ENCODE measurements at regions not wholly inside any gene's neighbourhood (a gene's known extent, or its start where the extent isn't known, plus 50 kb on each side); places are given as distances from the start of the nearest gene placed in this dataset.

DNA sequence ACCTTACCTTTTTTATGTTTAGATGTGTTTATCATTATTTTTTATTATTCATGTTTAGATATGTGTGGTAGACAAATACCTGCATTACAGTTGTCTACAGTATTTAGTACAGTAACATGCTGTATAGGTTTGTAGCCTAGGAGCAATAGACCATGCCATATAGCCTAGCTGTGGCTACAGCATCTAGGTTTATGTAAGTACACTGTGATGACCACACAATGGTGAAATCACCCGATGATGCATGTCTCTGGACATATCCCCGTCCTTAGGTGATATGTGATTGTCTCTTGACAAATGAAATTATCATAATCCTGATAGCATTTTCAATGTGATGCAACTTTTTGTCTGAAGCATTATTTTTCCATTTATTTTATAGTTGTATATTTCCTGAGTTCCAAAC is 121.2 kb downstream of the DISP1 start:
- DNase-seq (ENCODE audit: low read depth in 1 of 2, low spot score in 1 of 2): no peak
- no peaks in the 10 kb centered on the region for H3K9me3 ChIP-seq
- H3K4me2 ChIP-seq: no peak overlapping the region
- 83% methylated on average over 2 of the region's 2 CpGs for WGBS (ENCODE audit: missing lambda C conversion rate)
- ChIA-PET CTCF (no interaction called here), POLR2A (no interaction called here)
- H3K4me1 ChIP-seq: no peaks in the 10 kb centered on the region; the same call in 2 of the 3 replicates
- no peak overlapping the region for H3K4me3 ChIP-seq
- no peak for ATAC-seq
- H3K27ac ChIP-seq: no peak overlapping the region
- TF ChIP-seq EHF (CRISPR knock-in tag; IDR thresholded peaks at IDR 0.05) (no peak), TP53 (CRISPR knock-in tag; IDR thresholded peaks at IDR 0.05) (no peak), RAD21 (conservative IDR thresholded peaks at IDR 0.05 in 1 of 2, IDR thresholded peaks at IDR 0.05 in 1 of 2) (no peak), ZNF302 (CRISPR knock-in tag; IDR thresholded peaks at IDR 0.05) (no peak), CBX8 (IDR thresholded peaks at IDR 0.05) (no peak), NFE2L2 (conservative IDR thresholded peaks at IDR 0.05; ENCODE audit: low read length) (no peak), GATA3 (IDR thresholded peaks at IDR 0.05; ENCODE audit: borderline replicate concordance) (no peak), EHMT2 (IDR thresholded peaks at IDR 0.05; ENCODE audit: low read depth) (no peak), TFCP2L1 (CRISPR knock-in tag; IDR thresholded peaks at IDR 0.05) (no peak), ESRRA (IDR thresholded peaks at IDR 0.05; ENCODE audit: borderline replicate concordance, low read length) (no peak), POLR2AphosphoS2 (conservative IDR thresholded peaks at IDR 0.05; ENCODE audit: low read length) (no peak)
- TF ChIP-seq, protein P1, sequence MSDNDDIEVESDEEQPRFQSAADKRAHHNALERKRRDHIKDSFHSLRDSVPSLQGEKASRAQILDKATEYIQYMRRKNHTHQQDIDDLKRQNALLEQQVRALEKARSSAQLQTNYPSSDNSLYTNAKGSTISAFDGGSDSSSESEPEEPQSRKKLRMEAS (IDR thresholded peaks at IDR 0.05): no peak
- TF ChIP-seq, protein P2, sequence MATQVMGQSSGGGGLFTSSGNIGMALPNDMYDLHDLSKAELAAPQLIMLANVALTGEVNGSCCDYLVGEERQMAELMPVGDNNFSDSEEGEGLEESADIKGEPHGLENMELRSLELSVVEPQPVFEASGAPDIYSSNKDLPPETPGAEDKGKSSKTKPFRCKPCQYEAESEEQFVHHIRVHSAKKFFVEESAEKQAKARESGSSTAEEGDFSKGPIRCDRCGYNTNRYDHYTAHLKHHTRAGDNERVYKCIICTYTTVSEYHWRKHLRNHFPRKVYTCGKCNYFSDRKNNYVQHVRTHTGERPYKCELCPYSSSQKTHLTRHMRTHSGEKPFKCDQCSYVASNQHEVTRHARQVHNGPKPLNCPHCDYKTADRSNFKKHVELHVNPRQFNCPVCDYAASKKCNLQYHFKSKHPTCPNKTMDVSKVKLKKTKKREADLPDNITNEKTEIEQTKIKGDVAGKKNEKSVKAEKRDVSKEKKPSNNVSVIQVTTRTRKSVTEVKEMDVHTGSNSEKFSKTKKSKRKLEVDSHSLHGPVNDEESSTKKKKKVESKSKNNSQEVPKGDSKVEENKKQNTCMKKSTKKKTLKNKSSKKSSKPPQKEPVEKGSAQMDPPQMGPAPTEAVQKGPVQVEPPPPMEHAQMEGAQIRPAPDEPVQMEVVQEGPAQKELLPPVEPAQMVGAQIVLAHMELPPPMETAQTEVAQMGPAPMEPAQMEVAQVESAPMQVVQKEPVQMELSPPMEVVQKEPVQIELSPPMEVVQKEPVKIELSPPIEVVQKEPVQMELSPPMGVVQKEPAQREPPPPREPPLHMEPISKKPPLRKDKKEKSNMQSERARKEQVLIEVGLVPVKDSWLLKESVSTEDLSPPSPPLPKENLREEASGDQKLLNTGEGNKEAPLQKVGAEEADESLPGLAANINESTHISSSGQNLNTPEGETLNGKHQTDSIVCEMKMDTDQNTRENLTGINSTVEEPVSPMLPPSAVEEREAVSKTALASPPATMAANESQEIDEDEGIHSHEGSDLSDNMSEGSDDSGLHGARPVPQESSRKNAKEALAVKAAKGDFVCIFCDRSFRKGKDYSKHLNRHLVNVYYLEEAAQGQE (IDR thresholded peaks at IDR 0.05): no peak
- FAIRE-seq: no peak

DNA sequence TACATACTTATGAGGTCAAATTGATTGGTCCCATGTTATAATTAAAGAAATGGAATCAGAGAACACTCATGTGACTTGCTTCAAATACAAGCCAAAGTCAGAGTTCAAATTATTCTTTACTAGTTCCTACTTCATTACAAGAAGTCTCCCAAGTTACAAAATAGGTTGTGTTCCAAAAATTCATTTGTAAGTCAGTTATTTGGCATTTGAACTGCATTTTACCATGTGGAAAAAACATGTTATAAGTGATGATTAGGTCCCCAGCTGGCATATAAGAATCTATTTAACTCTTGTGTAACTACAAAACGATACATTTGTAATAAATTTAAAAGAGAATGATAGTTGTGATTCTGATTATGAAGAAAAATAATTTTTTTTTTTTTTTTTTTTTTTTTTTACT is 124.1 kb downstream of the DISP1 start:
- ATAC-seq (no peak), DNase-seq (ENCODE audit: low read depth in 1 of 2, low spot score in 1 of 2) (no peak), FAIRE-seq (no peak)
- ChIA-PET POLR2A (no interaction called here), CTCF (no interaction called here)
- Histone ChIP-seq H3K4me2 (no peak overlapping the region), H3K9me3 (no peaks in the 10 kb centered on the region), H3K27ac (no peak overlapping the region), H3K4me1 (no peaks in the 10 kb centered on the region; the same call in 2 of the 3 replicates), H3K4me3 (no peak overlapping the region)
- TF ChIP-seq ZSCAN20 (CRISPR knock-in tag; IDR thresholded peaks at IDR 0.05) (no peak), HEYL (CRISPR knock-in tag; IDR thresholded peaks at IDR 0.05) (no peak), PHF8 (IDR thresholded peaks at IDR 0.05; ENCODE audit: borderline replicate concordance, low read depth) (no peak), RCOR1 (IDR thresholded peaks at IDR 0.05; ENCODE audit: low read depth, low read length) (no peak), ESRRA (IDR thresholded peaks at IDR 0.05; ENCODE audit: borderline replicate concordance, low read length) (no peak), BHLHE40 (IDR thresholded peaks at IDR 0.05; ENCODE audit: low read depth, low read length) (no peak), SREBF2 (IDR thresholded peaks at IDR 0.05) (no peak), RNF2 (IDR thresholded peaks at IDR 0.05; ENCODE audit: borderline replicate concordance, low read depth) (no peak)
- TF ChIP-seq, protein P3, sequence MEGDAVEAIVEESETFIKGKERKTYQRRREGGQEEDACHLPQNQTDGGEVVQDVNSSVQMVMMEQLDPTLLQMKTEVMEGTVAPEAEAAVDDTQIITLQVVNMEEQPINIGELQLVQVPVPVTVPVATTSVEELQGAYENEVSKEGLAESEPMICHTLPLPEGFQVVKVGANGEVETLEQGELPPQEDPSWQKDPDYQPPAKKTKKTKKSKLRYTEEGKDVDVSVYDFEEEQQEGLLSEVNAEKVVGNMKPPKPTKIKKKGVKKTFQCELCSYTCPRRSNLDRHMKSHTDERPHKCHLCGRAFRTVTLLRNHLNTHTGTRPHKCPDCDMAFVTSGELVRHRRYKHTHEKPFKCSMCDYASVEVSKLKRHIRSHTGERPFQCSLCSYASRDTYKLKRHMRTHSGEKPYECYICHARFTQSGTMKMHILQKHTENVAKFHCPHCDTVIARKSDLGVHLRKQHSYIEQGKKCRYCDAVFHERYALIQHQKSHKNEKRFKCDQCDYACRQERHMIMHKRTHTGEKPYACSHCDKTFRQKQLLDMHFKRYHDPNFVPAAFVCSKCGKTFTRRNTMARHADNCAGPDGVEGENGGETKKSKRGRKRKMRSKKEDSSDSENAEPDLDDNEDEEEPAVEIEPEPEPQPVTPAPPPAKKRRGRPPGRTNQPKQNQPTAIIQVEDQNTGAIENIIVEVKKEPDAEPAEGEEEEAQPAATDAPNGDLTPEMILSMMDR (IDR thresholded peaks at IDR 0.05): no peak
- TF ChIP-seq, protein P4, sequence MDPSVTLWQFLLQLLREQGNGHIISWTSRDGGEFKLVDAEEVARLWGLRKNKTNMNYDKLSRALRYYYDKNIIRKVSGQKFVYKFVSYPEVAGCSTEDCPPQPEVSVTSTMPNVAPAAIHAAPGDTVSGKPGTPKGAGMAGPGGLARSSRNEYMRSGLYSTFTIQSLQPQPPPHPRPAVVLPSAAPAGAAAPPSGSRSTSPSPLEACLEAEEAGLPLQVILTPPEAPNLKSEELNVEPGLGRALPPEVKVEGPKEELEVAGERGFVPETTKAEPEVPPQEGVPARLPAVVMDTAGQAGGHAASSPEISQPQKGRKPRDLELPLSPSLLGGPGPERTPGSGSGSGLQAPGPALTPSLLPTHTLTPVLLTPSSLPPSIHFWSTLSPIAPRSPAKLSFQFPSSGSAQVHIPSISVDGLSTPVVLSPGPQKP (IDR thresholded peaks at IDR 0.05; ENCODE audit: low read depth, low read length): no peak
- TF ChIP-seq, protein P5, sequence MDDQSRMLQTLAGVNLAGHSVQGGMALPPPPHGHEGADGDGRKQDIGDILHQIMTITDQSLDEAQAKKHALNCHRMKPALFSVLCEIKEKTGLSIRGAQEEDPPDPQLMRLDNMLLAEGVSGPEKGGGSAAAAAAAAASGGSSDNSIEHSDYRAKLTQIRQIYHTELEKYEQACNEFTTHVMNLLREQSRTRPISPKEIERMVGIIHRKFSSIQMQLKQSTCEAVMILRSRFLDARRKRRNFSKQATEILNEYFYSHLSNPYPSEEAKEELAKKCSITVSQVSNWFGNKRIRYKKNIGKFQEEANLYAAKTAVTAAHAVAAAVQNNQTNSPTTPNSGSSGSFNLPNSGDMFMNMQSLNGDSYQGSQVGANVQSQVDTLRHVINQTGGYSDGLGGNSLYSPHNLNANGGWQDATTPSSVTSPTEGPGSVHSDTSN (IDR thresholded peaks at IDR 0.05): no peak
- WGBS (ENCODE audit: missing lambda C conversion rate): 73% methylated on average over 1 of the region's 1 CpG
